ENCODE measurements at regions not wholly inside any gene's neighbourhood (a gene's known extent, or its start where the extent isn't known, plus 50 kb on each side); places are given as distances from the start of the nearest gene placed in this dataset.
A peak's percentile ranks its signal among the peaks of the same experiment; 100 is the strongest.

GRCh38 chr3:101936419-101937356 lies 87.4 kb downstream of the NFKBIZ start (continued):
- no peak for TF ChIP-seq CUX1 (IDR thresholded peaks at IDR 0.05; ENCODE audit: insufficient replicate concordance, low read depth, low read length)
- 0 out of 2 replicates have a peak, but pooled peaks have one; percentile 18 for TF ChIP-seq TCF7 (IDR thresholded peaks at IDR 0.05; ENCODE audit: borderline replicate concordance)
- TF ChIP-seq FOXM1 (IDR thresholded peaks at IDR 0.05; ENCODE audit: low read depth, low read length) = peak; percentile 96
- TF ChIP-seq ATF2 (IDR thresholded peaks at IDR 0.05; ENCODE audit: low read length) = peak; percentile 97
- peak; percentile 91 to 94 for TF ChIP-seq EP300 (IDR thresholded peaks at IDR 0.05; ENCODE audit: borderline replicate concordance in 1 of 2, control insufficient read depth in 1 of 2, low read depth in 2 of 2, low read length in 2 of 2)
- no peak for TF ChIP-seq SIX5 (IDR thresholded peaks at IDR 0.05; ENCODE audit: low read depth, low read length, severe bottlenecking)
- TF ChIP-seq SUPT20H (IDR thresholded peaks at IDR 0.05; ENCODE audit: borderline replicate concordance, control insufficient read depth, low read depth, low read length) = no peak
- no peak for TF ChIP-seq LARP7 (IDR thresholded peaks at IDR 0.05)
- TF ChIP-seq CBX5 (IDR thresholded peaks at IDR 0.05; ENCODE audit: low read depth) = peak; percentile 32; the same call in 1 of the 2 replicates
- peak; percentile 95 for TF ChIP-seq NBN (IDR thresholded peaks at IDR 0.05)
- TF ChIP-seq ZNF687 (IDR thresholded peaks at IDR 0.05) = no peak
- TF ChIP-seq, protein P1, sequence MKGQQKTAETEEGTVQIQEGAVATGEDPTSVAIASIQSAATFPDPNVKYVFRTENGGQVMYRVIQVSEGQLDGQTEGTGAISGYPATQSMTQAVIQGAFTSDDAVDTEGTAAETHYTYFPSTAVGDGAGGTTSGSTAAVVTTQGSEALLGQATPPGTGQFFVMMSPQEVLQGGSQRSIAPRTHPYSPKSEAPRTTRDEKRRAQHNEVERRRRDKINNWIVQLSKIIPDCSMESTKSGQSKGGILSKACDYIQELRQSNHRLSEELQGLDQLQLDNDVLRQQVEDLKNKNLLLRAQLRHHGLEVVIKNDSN (IDR thresholded peaks at IDR 0.05; ENCODE audit: borderline replicate concordance, extremely low read length, insufficient read depth, low read depth, low read length) = no peak
- no peak for TF ChIP-seq TARDBP (IDR thresholded peaks at IDR 0.05; ENCODE audit: borderline replicate concordance)
- TF ChIP-seq SUZ12 (IDR thresholded peaks at IDR 0.05; ENCODE audit: unreplicated experiment) = no peak
